ENCODE measurements at regions not wholly inside any gene's neighbourhood (a gene's known extent, or its start where the extent isn't known, plus 50 kb on each side); places are given as distances from the start of the nearest gene placed in this dataset.

GRCh38 chr10:130416334-130417150, 280.4 kb downstream of the GLRX3 start:
- no peaks in the 10 kb centered on the region for H3K27me3 ChIP-seq (replicated peaks; ENCODE audit: insufficient read depth)
- H3K36me3 ChIP-seq: no peaks in the 10 kb centered on the region
- 76% methylated on average over 9 of the region's 9 CpGs for WGBS
- intact Hi-C loops (cut with DNase I): no loop called here
- H3K4me3 ChIP-seq: no peak overlapping the region
- no peak overlapping the region for H3K27ac ChIP-seq
- no peaks in the 10 kb centered on the region for H3K4me1 ChIP-seq (replicated peaks)
- no peaks in the 10 kb centered on the region for H3K9me3 ChIP-seq
- TF ChIP-seq CTCF (IDR thresholded peaks at IDR 0.05) (no peak), POLR2AphosphoS5 (IDR thresholded peaks at IDR 0.05) (no peak), POLR2A (IDR thresholded peaks at IDR 0.05) (no peak)
- DNase-seq (ENCODE audit: low spot score): no peak

- no peaks in the 10 kb centered on the region for H3K27me3 ChIP-seq (replicated peaks; ENCODE audit: insufficient read depth)
- no peak overlapping the region for H3K27ac ChIP-seq
- H3K4me3 ChIP-seq: no peak overlapping the region
- 48% methylated on average over 10 of the region's 10 CpGs for WGBS
- H3K36me3 ChIP-seq: no peaks in the 10 kb centered on the region
- no peak for DNase-seq (ENCODE audit: low spot score)
- intact Hi-C loops (cut with DNase I): no loop called here
- H3K4me1 ChIP-seq (replicated peaks): no peaks in the 10 kb centered on the region
- H3K9me3 ChIP-seq: no peaks in the 10 kb centered on the region
- no peak for TF ChIP-seq POLR2A (IDR thresholded peaks at IDR 0.05)
- TF ChIP-seq CTCF (IDR thresholded peaks at IDR 0.05): no peak
- no peak for TF ChIP-seq POLR2AphosphoS5 (IDR thresholded peaks at IDR 0.05)
These were observed 282.5 kb downstream of the GLRX3 start for GRCh38 chr10:130418731-130419130.

- intact Hi-C loops (cut with DNase I): no loop called here
- Histone ChIP-seq H3K9me3 (no peaks in the 10 kb centered on the region), H3K36me3 (no peaks in the 10 kb centered on the region), H3K27ac (no peak overlapping the region), H3K27me3 (replicated peaks; ENCODE audit: insufficient read depth) (no peaks in the 10 kb centered on the region), H3K4me1 (replicated peaks) (no peaks in the 10 kb centered on the region), H3K4me3 (no peak overlapping the region)
- DNase-seq (ENCODE audit: low spot score): no peak
- 71% methylated on average over 8 of the region's 9 CpGs for WGBS
- TF ChIP-seq CTCF (IDR thresholded peaks at IDR 0.05): no peak
- TF ChIP-seq POLR2A (IDR thresholded peaks at IDR 0.05): no peak
- no peak for TF ChIP-seq POLR2AphosphoS5 (IDR thresholded peaks at IDR 0.05)
These were observed 285.7 kb downstream of the GLRX3 start for GRCh38 chr10:130421909-130422308.

- Histone ChIP-seq H3K4me3 (no peak overlapping the region), H3K4me1 (replicated peaks) (no peaks in the 10 kb centered on the region), H3K36me3 (no peaks in the 10 kb centered on the region), H3K9me3 (no peaks in the 10 kb centered on the region), H3K27me3 (replicated peaks; ENCODE audit: insufficient read depth) (no peaks in the 10 kb centered on the region), H3K27ac (no peak overlapping the region)
- TF ChIP-seq POLR2AphosphoS5 (IDR thresholded peaks at IDR 0.05) (no peak), CTCF (IDR thresholded peaks at IDR 0.05) (no peak), POLR2A (IDR thresholded peaks at IDR 0.05) (no peak)
- WGBS: 79% methylated on average over 12 of the region's 12 CpGs
- no peak for DNase-seq (ENCODE audit: low spot score)
- intact Hi-C loops (cut with DNase I): no loop called here
These were observed 286.5 kb downstream of the GLRX3 start for GRCh38 chr10:130422366-130423324.
